ENCODE measurements at regions not wholly inside any gene's neighbourhood (a gene's known extent, or its start where the extent isn't known, plus 50 kb on each side); places are given as distances from the start of the nearest gene placed in this dataset.
"Not testable (repeated sequence)": the region's sequence is repeated elsewhere in the genome, so short reads cannot be mapped to it uniquely, and the experiment has no call there.

- DNase-seq (ENCODE audit: low spot score in 2 of 2) (no peak), FAIRE-seq (no peak)
Observed at GRCh38 chr3:106962993-106963392, 414.2 kb upstream of the CCDC54 start.

GRCh38 chr3:106963442-106963841 lies 413.8 kb upstream of the CCDC54 start:
- no peak for FAIRE-seq
- DNase-seq (ENCODE audit: low spot score in 2 of 2): no peak

- no peak for DNase-seq (ENCODE audit: low spot score in 2 of 2)
- no peak for FAIRE-seq
Observed at GRCh38 chr3:106965307-106965706, 411.9 kb upstream of the CCDC54 start.

- FAIRE-seq (no peak), DNase-seq (ENCODE audit: low spot score in 2 of 2) (no peak)
Observed at GRCh38 chr3:106969596-106969995, 407.6 kb upstream of the CCDC54 start.

- DNase-seq (ENCODE audit: low spot score in 2 of 2) (no peak), FAIRE-seq (no peak)
Observed at GRCh38 chr3:106981392-106981791, 395.8 kb upstream of the CCDC54 start.

GRCh38 chr3:106985721-106986120 lies 391.5 kb upstream of the CCDC54 start:
- FAIRE-seq (no peak), DNase-seq (ENCODE audit: low spot score in 2 of 2) (no peak)

- not testable (repeated sequence) for DNase-seq (ENCODE audit: low spot score in 2 of 2); FAIRE-seq
Observed at GRCh38 chr3:106998841-106999682, 378.2 kb upstream of the CCDC54 start.

- no peak for FAIRE-seq
- DNase-seq (ENCODE audit: low spot score in 2 of 2): no peak
Observed at GRCh38 chr3:107001635-107002034, 375.6 kb upstream of the CCDC54 start.

- DNase-seq (ENCODE audit: low spot score in 2 of 2); FAIRE-seq: not testable (repeated sequence)
Observed at GRCh38 chr3:107005352-107005751, 371.9 kb upstream of the CCDC54 start.

- no peak for FAIRE-seq
Observed at GRCh38 chr3:107008213-107008612, 369.0 kb upstream of the CCDC54 start.

GRCh38 chr3:107013641-107014040 lies 363.6 kb upstream of the CCDC54 start:
- DNase-seq (ENCODE audit: low spot score in 2 of 2) (no peak), FAIRE-seq (no peak)

More at GRCh38 chr3:107008213-107008612, 369.0 kb upstream of the CCDC54 start:
- no peak for DNase-seq (ENCODE audit: low spot score in 2 of 2)

- FAIRE-seq (no peak), DNase-seq (ENCODE audit: low spot score in 2 of 2) (no peak)
Observed at GRCh38 chr3:107024551-107025026, 352.6 kb upstream of the CCDC54 start.

GRCh38 chr3:107025961-107026360 lies 351.3 kb upstream of the CCDC54 start:
- FAIRE-seq (no peak), DNase-seq (ENCODE audit: low spot score in 2 of 2) (no peak)

GRCh38 chr3:107028086-107028485 lies 349.2 kb upstream of the CCDC54 start:
- no peak for DNase-seq (ENCODE audit: low spot score in 2 of 2)
- FAIRE-seq: peak; percentile 6

GRCh38 chr3:107028626-107029025 lies 348.6 kb upstream of the CCDC54 start:
- DNase-seq (ENCODE audit: low spot score in 2 of 2) (no peak), FAIRE-seq (no peak)

- no peak for DNase-seq (ENCODE audit: low spot score in 2 of 2)
- no peak for FAIRE-seq
Observed at GRCh38 chr3:107032111-107032510, 345.1 kb upstream of the CCDC54 start.

GRCh38 chr3:107034142-107034541 lies 343.1 kb upstream of the CCDC54 start:
- no peak for DNase-seq (ENCODE audit: low spot score in 2 of 2)
- FAIRE-seq: no peak

GRCh38 chr3:107035176-107035575 lies 342.1 kb upstream of the CCDC54 start:
- no peak for DNase-seq (ENCODE audit: low spot score in 2 of 2)
- FAIRE-seq: no peak

- no peak for FAIRE-seq
- no peak for DNase-seq (ENCODE audit: low spot score in 2 of 2)
Observed at GRCh38 chr3:107044677-107045076, 332.6 kb upstream of the CCDC54 start.

GRCh38 chr3:107045791-107046190 lies 331.4 kb upstream of the CCDC54 start:
- FAIRE-seq (no peak), DNase-seq (ENCODE audit: low spot score in 2 of 2) (no peak)

GRCh38 chr3:107055181-107055942 lies 321.9 kb upstream of the CCDC54 start:
- DNase-seq (ENCODE audit: low spot score in 2 of 2): no peak
- no peak for FAIRE-seq

Data from frontal cortex (tissue), 3 donors.